Gastrocnemius medialis (tissue), 4 donors: ENCODE measurements at regions not wholly inside any gene's neighbourhood (a gene's known extent, or its start where the extent isn't known, plus 50 kb on each side); places are given as distances from the start of the nearest gene placed in this dataset.

Experiments used
- ATAC-seq, 2 donors: fragments of 150-250 bp; one replicate each; pipeline ENCODE4 v1.9.1; 2016
- DNase-seq, 2 donors: peaks; one replicate each; pipeline ENCODE4 v3.0.0-alpha.2; 2019
- H3K27ac ChIP-seq, 4 donors: fragments of 200-600 bp; sonication (generic); 1 replicate in 1 of 4; 2 replicates in 3 of 4; pipeline ENCODE4 v1.5.1; 2016 to 2018; ENCODE audit warnings: mild to moderate bottlenecking in 2 of 4, moderate library complexity in 1 of 4
- H3K27me3 ChIP-seq, 3 donors: fragments of 200-600 bp; sonication (generic) in 2 of 3; 1 replicate in 1 of 3; 2 replicates in 2 of 3; pipeline versions ENCODE4 v1.5.1 to v1.6.0; 2016 to 2019; ENCODE audit warnings: mild to moderate bottlenecking in 1 of 3, moderate library complexity in 1 of 3
- H3K36me3 ChIP-seq, 2 donors: fragments of 200-600 bp; sonication (generic) in 1 of 2; one replicate each; pipeline ENCODE4 v1.5.1; 2017 to 2018
- H3K4me1 ChIP-seq, 2 donors: fragments of 200-600 bp; sonication (generic) in 1 of 2; one replicate each; pipeline ENCODE4 v1.5.1; 2016 to 2017; ENCODE audit warnings: mild to moderate bottlenecking in 2 of 2
- H3K4me3 ChIP-seq, 4 donors: fragments of 200-600 bp; sonication (generic) in 3 of 4; 1 replicate in 1 of 4; 2 replicates in 3 of 4; pipeline ENCODE4 v1.5.1; 2016 to 2019; ENCODE audit warnings: mild to moderate bottlenecking in 2 of 4
- H3K9me3 ChIP-seq, 3 donors: fragments of 200-600 bp; sonication (generic) in 2 of 3; 1 replicate in 1 of 3; 2 replicates in 2 of 3; pipeline ENCODE4 v1.5.1; 2016 to 2019
- CTCF ChIP-seq, 5 experiments: fragments of 450-650 bp in 3 of 5; fragments of 200-600 bp in 2 of 5; sonication (generic) in 2 of 5; IDR thresholded peaks in 4 of 5; conservative IDR thresholded peaks in 1 of 5; 1 replicate in 4 of 5; 2 replicates in 1 of 5; pipeline ENCODE4 v1.5.1; 2016 to 2019; ENCODE audit warnings: antibody characterized with exemption in 5 of 5, mild to moderate bottlenecking in 3 of 5, moderate library complexity in 3 of 5
- POLR2A ChIP-seq, 2 donors: fragments of 450-650 bp; IDR thresholded peaks; one replicate each; pipeline ENCODE4 v1.6.1; 2017; ENCODE audit warnings: antibody characterized with exemption in 2 of 2, mild to moderate bottlenecking in 2 of 2, moderate library complexity in 2 of 2
- in situ Hi-C, 4 donors: fragments of 200-750 bp; cut with MboI; loops; one replicate each; pipeline versions ENCODE4 v1.15.0 to v1.8.0; 2017; ENCODE audit warnings: low sequenced_read_pairs in 4 of 4
- intact Hi-C: fragments of 100-400 bp; cut with DNase I; formaldehyde crosslinking; loops from one replicate; pipeline ENCODE4 v1.15.1; 2023; ENCODE audit warnings: low total_unique reads

GRCh38 chr17:13921841-13922776 is 147.2 kb upstream of the COX10 start:
- H3K27me3 ChIP-seq = no peaks in the 10 kb centered on the region
- H3K27ac ChIP-seq = no peak overlapping the region
- DNase-seq (no peak), ATAC-seq (no peak)
- H3K4me1 ChIP-seq = no peaks in the 10 kb centered on the region
- TF ChIP-seq POLR2A (IDR thresholded peaks at IDR 0.05) (no peak), CTCF (IDR thresholded peaks at IDR 0.05 in 4 of 5, conservative IDR thresholded peaks at IDR 0.05 in 1 of 5) (no peak)
- H3K4me3 ChIP-seq = no peak overlapping the region
- in situ Hi-C loops (no loop called here), intact Hi-C loops (no loop called here)
- H3K9me3 ChIP-seq = no peaks in the 10 kb centered on the region
- no peaks in the 10 kb centered on the region for H3K36me3 ChIP-seq

- TF ChIP-seq CTCF (IDR thresholded peaks at IDR 0.05 in 4 of 5, conservative IDR thresholded peaks at IDR 0.05 in 1 of 5) = no peak
- no peak for TF ChIP-seq POLR2A (IDR thresholded peaks at IDR 0.05)
- no peaks in the 10 kb centered on the region for H3K36me3 ChIP-seq
- no peaks in the 10 kb centered on the region for H3K27me3 ChIP-seq
- H3K9me3 ChIP-seq = no peaks in the 10 kb centered on the region
- H3K27ac ChIP-seq = no peak overlapping the region
- no peaks in the 10 kb centered on the region for H3K4me1 ChIP-seq
- in situ Hi-C loops = no loop called here
- intact Hi-C loops = no loop called here
- DNase-seq = no peak
- no peak for ATAC-seq
- H3K4me3 ChIP-seq = no peak overlapping the region
Observed at GRCh38 chr17:13922885-13923284, 146.4 kb upstream of the COX10 start.

- no peak overlapping the region for H3K27ac ChIP-seq
- no peaks in the 10 kb centered on the region for H3K4me1 ChIP-seq
- no peak for ATAC-seq
- DNase-seq = no peak
- H3K9me3 ChIP-seq = no peaks in the 10 kb centered on the region
- no peak for TF ChIP-seq POLR2A (IDR thresholded peaks at IDR 0.05)
- TF ChIP-seq CTCF (IDR thresholded peaks at IDR 0.05 in 4 of 5, conservative IDR thresholded peaks at IDR 0.05 in 1 of 5) = no peak
- intact Hi-C loops (no loop called here), in situ Hi-C loops (no loop called here)
- no peak overlapping the region for H3K4me3 ChIP-seq
- no peaks in the 10 kb centered on the region for H3K27me3 ChIP-seq
- no peaks in the 10 kb centered on the region for H3K36me3 ChIP-seq
Observed at GRCh38 chr17:13925579-13925978, 143.7 kb upstream of the COX10 start.

GRCh38 chr17:13931111-13931526 is 138.2 kb upstream of the COX10 start:
- no peaks in the 10 kb centered on the region for H3K4me1 ChIP-seq
- TF ChIP-seq CTCF (IDR thresholded peaks at IDR 0.05 in 4 of 5, conservative IDR thresholded peaks at IDR 0.05 in 1 of 5) (no peak), POLR2A (IDR thresholded peaks at IDR 0.05) (no peak)
- intact Hi-C loops = no loop called here
- DNase-seq = peak; percentile 2 to 28
- ATAC-seq = peak; percentile 39 to 70
- no peak overlapping the region for H3K4me3 ChIP-seq
- no peaks in the 10 kb centered on the region for H3K36me3 ChIP-seq
- in situ Hi-C loops = no loop called here
- peak overlapping the region in 3 of 4 donors; percentile 53 to 59 (median 53) for H3K27ac ChIP-seq
- H3K27me3 ChIP-seq = no peaks in the 10 kb centered on the region
- no peaks in the 10 kb centered on the region for H3K9me3 ChIP-seq
